CD14-positive monocyte (primary cell): ENCODE measurements at regions not wholly inside any gene's neighbourhood (a gene's known extent, or its start where the extent isn't known, plus 50 kb on each side); places are given as distances from the start of the nearest gene placed in this dataset.

ENCODE experiments used
- DNase-seq, 3 donors: peaks; one replicate each; pipeline ENCODE4 v3.0.0-alpha.2; 2011 to 2022
- H2AFZ ChIP-seq: 2 replicates; pipeline ENCODE4 v1.6.0; 2012; ENCODE audit warnings: mild to moderate bottlenecking, low read depth, low read length, inconsistent platforms; ENCODE audit not compliant: insufficient read depth, poor library complexity, severe bottlenecking
- H3K27ac ChIP-seq, 2 donors: 1 replicate in 1 of 2; 2 replicates in 1 of 2; pipeline ENCODE4 v1.5.1; 2012 to 2013; ENCODE audit warnings: low read length in 2 of 2, control low read depth in 1 of 2, inconsistent platforms in 1 of 2, low read depth in 1 of 2, mild to moderate bottlenecking in 1 of 2
- H3K27me3 ChIP-seq, 2 donors: one replicate each; pipeline versions ENCODE4 v1.6.0 to v1.6.1; 2011 to 2013; ENCODE audit warnings: low read length in 2 of 2; ENCODE audit not compliant: control insufficient read depth in 2 of 2, insufficient read depth in 2 of 2
- H3K36me3 ChIP-seq, 2 donors: replicated peaks in 1 of 2; 1 replicate in 1 of 2; 2 replicates in 1 of 2; pipeline versions ENCODE4 v1.5.1 to v1.6.1; 2012 to 2013; ENCODE audit warnings: low read length in 2 of 2, control low read depth in 1 of 2, inconsistent platforms in 1 of 2, mild to moderate bottlenecking in 1 of 2; ENCODE audit not compliant: insufficient read depth in 2 of 2, control insufficient read depth in 1 of 2
- H3K4me1 ChIP-seq, 2 donors: 1 replicate in 1 of 2; 2 replicates in 1 of 2; pipeline versions ENCODE4 v1.5.1 to v1.6.1; 2012 to 2013; ENCODE audit warnings: low read length in 2 of 2, control low read depth in 1 of 2, inconsistent platforms in 1 of 2, mild to moderate bottlenecking in 1 of 2, moderate library complexity in 1 of 2; ENCODE audit not compliant: insufficient read depth in 2 of 2, control insufficient read depth in 1 of 2
- H3K4me2 ChIP-seq: replicated peaks from 2 replicates; pipeline ENCODE3; 2012; ENCODE audit warnings: low read length, moderate library complexity, mild to moderate bottlenecking; ENCODE audit not compliant: poor library complexity, severe bottlenecking; ENCODE audit errors: extremely low read depth
- H3K4me3 ChIP-seq, 3 experiments: fragments of 200-600 bp in 1 of 3; sonication (generic) in 1 of 3; replicated peaks in 1 of 3; 1 replicate in 2 of 3; 2 replicates in 1 of 3; pipeline ENCODE4 v1.5.1; 2011 to 2013; ENCODE audit warnings: low read length in 3 of 3, mild to moderate bottlenecking in 3 of 3, control low read depth in 2 of 3, low read depth in 2 of 3, inconsistent platforms in 1 of 3, moderate library complexity in 1 of 3
- H3K79me2 ChIP-seq: 2 replicates; pipeline ENCODE4 v1.6.0; 2012; ENCODE audit warnings: mild to moderate bottlenecking, control low read depth, inconsistent platforms, low read length, moderate library complexity; ENCODE audit not compliant: insufficient read depth
- H3K9ac ChIP-seq: 2 replicates; pipeline ENCODE4 v1.6.0; 2017; ENCODE audit warnings: low read length, mild to moderate bottlenecking; ENCODE audit not compliant: insufficient read depth, poor library complexity, severe bottlenecking
- H3K9me3 ChIP-seq, 2 donors: replicated peaks in 1 of 2; 1 replicate in 1 of 2; 2 replicates in 1 of 2; pipeline versions ENCODE4 v1.5.1 to v1.6.1; 2012 to 2013; ENCODE audit warnings: low read length in 2 of 2, control low read depth in 1 of 2; ENCODE audit not compliant: control insufficient read depth in 1 of 2, insufficient read depth in 1 of 2
- H4K20me1 ChIP-seq: 2 replicates; pipeline ENCODE4 v1.6.0; 2012; ENCODE audit warnings: mild to moderate bottlenecking, low read length, control low read depth, moderate library complexity; ENCODE audit not compliant: insufficient read depth
- H3K27ac Mint-ChIP-seq, 7 donors: one replicate each; pipeline ENCODE4 v1.8.0; 2020; ENCODE audit warnings: mild to moderate bottlenecking in 7 of 7, mixed read lengths in 7 of 7, moderate library complexity in 6 of 7, inconsistent platforms in 2 of 7
- H3K27me3 Mint-ChIP-seq, 3 donors: one replicate each; pipeline ENCODE4 v1.8.0; 2021 to 2022; ENCODE audit warnings: low read depth in 3 of 3, mild to moderate bottlenecking in 3 of 3, mixed read lengths in 3 of 3, moderate library complexity in 3 of 3, inconsistent platforms in 1 of 3
- H3K36me3 Mint-ChIP-seq, 2 donors: one replicate each; pipeline ENCODE4 v1.8.0; 2020; ENCODE audit warnings: mixed read lengths in 2 of 2, inconsistent platforms in 1 of 2, mild to moderate bottlenecking in 1 of 2
- H3K4me1 Mint-ChIP-seq: one replicate; pipeline ENCODE4 v1.8.0; 2020; ENCODE audit warnings: mild to moderate bottlenecking, mixed read lengths
- H3K4me3 Mint-ChIP-seq, 2 donors: one replicate each; pipeline ENCODE4 v1.8.0; 2020; ENCODE audit warnings: mild to moderate bottlenecking in 2 of 2, mixed read lengths in 2 of 2, moderate library complexity in 1 of 2
- H3K9me3 Mint-ChIP-seq, 7 donors: one replicate each; pipeline ENCODE4 v1.8.0; 2020 to 2022; ENCODE audit warnings: mixed read lengths in 7 of 7, mild to moderate bottlenecking in 6 of 7, moderate library complexity in 6 of 7, inconsistent platforms in 2 of 7
- intact Hi-C, 2 donors: fragments of 100-400 bp; cut with micrococcal nuclease; formaldehyde crosslinking; loops; one replicate each; pipeline versions ENCODE4 v1.15.0 to v1.15.1; 2023
- TF ChIP-seq, protein P1 (sequence below): fragments of 200-600 bp; IDR thresholded peaks from one replicate; pipeline ENCODE4 v1.8.0; 2022; ENCODE audit warnings: antibody characterized with exemption, mild to moderate bottlenecking

DNA sequence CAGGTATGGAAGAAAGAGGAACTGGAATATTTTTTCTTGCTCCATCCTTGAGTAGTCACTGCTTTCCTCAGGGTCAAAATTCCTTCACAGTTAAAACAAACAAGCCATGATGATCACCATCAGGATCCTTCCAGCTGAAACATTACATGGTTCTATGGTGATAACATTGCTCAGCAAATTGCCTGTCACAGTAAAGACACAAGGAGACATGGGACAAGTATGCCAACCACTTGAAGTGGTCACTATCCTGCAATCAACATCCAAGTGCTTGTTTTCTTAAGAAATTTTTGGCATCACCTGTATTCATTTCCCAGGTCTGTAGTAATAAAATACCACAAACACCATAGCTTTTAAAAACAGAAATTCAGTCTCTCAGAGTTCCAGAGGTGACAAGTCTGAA is 662.2 kb downstream of the CDH8 start:
- Histone ChIP-seq H3K27ac (no peak overlapping the region), H3K9ac (no peak overlapping the region), H3K4me3 (no peak overlapping the region), H2AFZ (no peak overlapping the region), H3K4me2 (no peak overlapping the region), H3K36me3 (no peaks in the 10 kb centered on the region), H3K79me2 (no peaks in the 10 kb centered on the region), H3K27me3 (no peaks in the 10 kb centered on the region), H3K9me3 (no peaks in the 10 kb centered on the region), H4K20me1 (no peaks in the 10 kb centered on the region), H3K4me1 (no peaks in the 10 kb centered on the region)
- intact Hi-C loops, result no loop called here
- Mint-ChIP-seq H3K27me3 (peaks cover 0 to 3% (median 1%) of the 10 kb centered on the region in 3 donors), H3K4me1 (no peaks in the 10 kb centered on the region), H3K36me3 (no peaks in the 10 kb centered on the region), H3K4me3 (no peak overlapping the region), H3K9me3 (peaks cover 0 to 2% (median 0%) of the 10 kb centered on the region in 7 donors), H3K27ac (no peak overlapping the region)
- TF ChIP-seq, protein P1, sequence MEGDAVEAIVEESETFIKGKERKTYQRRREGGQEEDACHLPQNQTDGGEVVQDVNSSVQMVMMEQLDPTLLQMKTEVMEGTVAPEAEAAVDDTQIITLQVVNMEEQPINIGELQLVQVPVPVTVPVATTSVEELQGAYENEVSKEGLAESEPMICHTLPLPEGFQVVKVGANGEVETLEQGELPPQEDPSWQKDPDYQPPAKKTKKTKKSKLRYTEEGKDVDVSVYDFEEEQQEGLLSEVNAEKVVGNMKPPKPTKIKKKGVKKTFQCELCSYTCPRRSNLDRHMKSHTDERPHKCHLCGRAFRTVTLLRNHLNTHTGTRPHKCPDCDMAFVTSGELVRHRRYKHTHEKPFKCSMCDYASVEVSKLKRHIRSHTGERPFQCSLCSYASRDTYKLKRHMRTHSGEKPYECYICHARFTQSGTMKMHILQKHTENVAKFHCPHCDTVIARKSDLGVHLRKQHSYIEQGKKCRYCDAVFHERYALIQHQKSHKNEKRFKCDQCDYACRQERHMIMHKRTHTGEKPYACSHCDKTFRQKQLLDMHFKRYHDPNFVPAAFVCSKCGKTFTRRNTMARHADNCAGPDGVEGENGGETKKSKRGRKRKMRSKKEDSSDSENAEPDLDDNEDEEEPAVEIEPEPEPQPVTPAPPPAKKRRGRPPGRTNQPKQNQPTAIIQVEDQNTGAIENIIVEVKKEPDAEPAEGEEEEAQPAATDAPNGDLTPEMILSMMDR, result no peak
- no peak for DNase-seq

DNA sequence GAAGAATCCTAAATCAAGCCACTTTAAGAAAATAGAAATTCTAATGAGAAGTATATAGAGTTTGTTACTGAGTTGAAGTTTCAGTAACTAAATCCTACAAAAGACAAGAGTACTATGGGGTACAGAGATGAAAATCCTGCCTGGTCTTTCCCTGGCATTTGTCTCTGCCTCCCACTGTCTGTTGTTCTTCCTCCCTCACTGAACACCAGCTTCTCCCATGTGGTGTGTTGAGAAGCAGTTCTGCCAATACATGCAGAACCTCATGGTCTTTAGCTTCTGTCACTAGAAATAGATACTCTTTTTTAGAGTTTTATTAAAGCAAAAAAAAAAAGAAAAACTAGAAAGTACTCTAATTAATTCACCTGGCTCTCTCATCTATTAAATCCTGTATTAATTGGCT is 664.4 kb downstream of the CDH8 start:
- H4K20me1 ChIP-seq, result no peaks in the 10 kb centered on the region
- Mint-ChIP-seq H3K4me3 (no peak overlapping the region), H3K27ac (no peak overlapping the region), H3K27me3 (peaks cover 0 to 2% (median 1%) of the 10 kb centered on the region in 3 donors), H3K36me3 (no peaks in the 10 kb centered on the region), H3K4me1 (no peaks in the 10 kb centered on the region), H3K9me3 (peaks cover 0 to 2% (median 0%) of the 10 kb centered on the region in 7 donors)
- H3K27me3 ChIP-seq, result no peaks in the 10 kb centered on the region
- no peaks in the 10 kb centered on the region for H3K79me2 ChIP-seq
- H3K4me3 ChIP-seq, result no peak overlapping the region
- no peak for DNase-seq
- intact Hi-C loops, result no loop called here
- H3K9ac ChIP-seq, result no peak overlapping the region
- no peaks in the 10 kb centered on the region for H3K9me3 ChIP-seq
- H3K27ac ChIP-seq, result no peak overlapping the region
- no peak overlapping the region for H3K4me2 ChIP-seq
- H3K4me1 ChIP-seq, result no peaks in the 10 kb centered on the region
- no peak overlapping the region for H2AFZ ChIP-seq
- no peaks in the 10 kb centered on the region for H3K36me3 ChIP-seq
- TF ChIP-seq, protein P1, result no peak
